PFSK-1 (cell line): ENCODE measurements at regions not wholly inside any gene's neighbourhood (a gene's known extent, or its start where the extent isn't known, plus 50 kb on each side); places are given as distances from the start of the nearest gene placed in this dataset.

ENCODE experiments used
- FOXP2 ChIP-seq: optimal IDR thresholded peaks from 2 replicates; pipeline ENCODE3; 2011; ENCODE audit warnings: borderline replicate concordance, control low read depth, inconsistent platforms; ENCODE audit not compliant: insufficient read depth; ENCODE audit errors: extremely low read length, extremely low read depth
- POLR2AphosphoS5 ChIP-seq: IDR thresholded peaks from 2 replicates; pipeline ENCODE4 v1.6.1; 2012; ENCODE audit warnings: low read depth, mild to moderate bottlenecking, control low read depth, low read length, moderate library complexity
- TAF1 ChIP-seq: IDR thresholded peaks from 2 replicates; pipeline ENCODE4 v1.6.1; 2012; ENCODE audit warnings: low read length, control low read depth, borderline replicate concordance; ENCODE audit not compliant: insufficient read depth
- TF ChIP-seq, protein P1 (sequence below), 2 experiments: IDR thresholded peaks; 2 replicates each; pipeline versions ENCODE4 v1.6.1 to v1.8.0; 2011 to 2012; ENCODE audit warnings: low read depth in 2 of 2, low read length in 2 of 2, control low read depth in 1 of 2, inconsistent platforms in 1 of 2, mild to moderate bottlenecking in 1 of 2, moderate library complexity in 1 of 2; ENCODE audit not compliant: insufficient read depth in 1 of 2

DNA sequence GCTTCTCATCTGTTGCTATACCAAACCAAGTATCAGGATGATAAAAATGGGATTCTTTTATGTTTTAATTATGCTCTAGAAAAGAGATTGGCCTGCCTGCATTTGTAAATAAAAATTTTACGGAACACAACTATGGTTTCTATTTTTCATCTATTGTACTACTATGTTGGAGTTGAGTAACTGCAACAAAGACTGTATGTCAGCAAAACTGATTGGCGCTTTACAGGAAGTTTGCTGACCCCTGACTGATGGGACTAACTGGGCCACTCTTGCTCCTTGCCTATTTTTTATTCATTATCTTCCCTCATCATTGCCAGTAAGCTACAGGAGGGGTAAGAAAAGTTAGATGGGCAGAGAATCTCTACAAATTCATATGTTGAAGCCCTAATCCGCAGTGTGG, 242.3 kb downstream of the FSIP2 start:
- TF ChIP-seq POLR2AphosphoS5, result no peak
- TF ChIP-seq, protein P1, sequence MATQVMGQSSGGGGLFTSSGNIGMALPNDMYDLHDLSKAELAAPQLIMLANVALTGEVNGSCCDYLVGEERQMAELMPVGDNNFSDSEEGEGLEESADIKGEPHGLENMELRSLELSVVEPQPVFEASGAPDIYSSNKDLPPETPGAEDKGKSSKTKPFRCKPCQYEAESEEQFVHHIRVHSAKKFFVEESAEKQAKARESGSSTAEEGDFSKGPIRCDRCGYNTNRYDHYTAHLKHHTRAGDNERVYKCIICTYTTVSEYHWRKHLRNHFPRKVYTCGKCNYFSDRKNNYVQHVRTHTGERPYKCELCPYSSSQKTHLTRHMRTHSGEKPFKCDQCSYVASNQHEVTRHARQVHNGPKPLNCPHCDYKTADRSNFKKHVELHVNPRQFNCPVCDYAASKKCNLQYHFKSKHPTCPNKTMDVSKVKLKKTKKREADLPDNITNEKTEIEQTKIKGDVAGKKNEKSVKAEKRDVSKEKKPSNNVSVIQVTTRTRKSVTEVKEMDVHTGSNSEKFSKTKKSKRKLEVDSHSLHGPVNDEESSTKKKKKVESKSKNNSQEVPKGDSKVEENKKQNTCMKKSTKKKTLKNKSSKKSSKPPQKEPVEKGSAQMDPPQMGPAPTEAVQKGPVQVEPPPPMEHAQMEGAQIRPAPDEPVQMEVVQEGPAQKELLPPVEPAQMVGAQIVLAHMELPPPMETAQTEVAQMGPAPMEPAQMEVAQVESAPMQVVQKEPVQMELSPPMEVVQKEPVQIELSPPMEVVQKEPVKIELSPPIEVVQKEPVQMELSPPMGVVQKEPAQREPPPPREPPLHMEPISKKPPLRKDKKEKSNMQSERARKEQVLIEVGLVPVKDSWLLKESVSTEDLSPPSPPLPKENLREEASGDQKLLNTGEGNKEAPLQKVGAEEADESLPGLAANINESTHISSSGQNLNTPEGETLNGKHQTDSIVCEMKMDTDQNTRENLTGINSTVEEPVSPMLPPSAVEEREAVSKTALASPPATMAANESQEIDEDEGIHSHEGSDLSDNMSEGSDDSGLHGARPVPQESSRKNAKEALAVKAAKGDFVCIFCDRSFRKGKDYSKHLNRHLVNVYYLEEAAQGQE (IDR thresholded peaks at IDR 0.05; ENCODE audit: insufficient read depth in 1 of 2, low read depth in 2 of 2, low read length in 2 of 2), result no peak
- no peak for TF ChIP-seq TAF1
- no peak for TF ChIP-seq FOXP2
